GM19395 (cell line): ENCODE measurements at regions not wholly inside any gene's neighbourhood (a gene's known extent, or its start where the extent isn't known, plus 50 kb on each side); places are given as distances from the start of the nearest gene placed in this dataset.
"Not testable (repeated sequence)": the region's sequence is repeated elsewhere in the genome, so short reads cannot be mapped to it uniquely, and the experiment has no call there.

Experiments used
- ATAC-seq: cut with Tn5 transposase; IDR thresholded peaks from one replicate; pipeline ENCODE4 v1.9.1; 2021; ENCODE audit warnings: mild to moderate bottlenecking, moderate library complexity; ENCODE audit not compliant: unreplicated experiment

DNA sequence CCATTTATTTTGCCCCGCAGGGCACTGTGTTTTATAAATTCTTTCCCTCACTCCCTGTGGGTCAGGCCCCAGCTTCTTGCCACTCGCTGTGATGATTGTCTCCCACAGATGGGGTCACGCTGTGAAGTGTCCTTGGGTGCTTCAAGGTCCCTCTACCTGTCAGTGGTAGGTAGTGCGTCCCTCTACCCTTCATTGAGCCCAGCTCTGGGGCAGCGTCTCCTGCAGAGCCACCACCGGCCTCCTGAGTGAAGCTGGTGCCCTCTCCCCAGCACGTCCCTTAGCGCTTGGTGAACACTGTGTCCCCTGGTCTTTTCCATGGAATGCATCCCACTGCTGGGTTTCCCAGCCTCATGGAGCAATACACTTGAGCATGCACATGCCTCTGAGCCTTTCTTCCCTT, 108.2 kb downstream of the NRN1 start:
- ATAC-seq = no peak

DNA sequence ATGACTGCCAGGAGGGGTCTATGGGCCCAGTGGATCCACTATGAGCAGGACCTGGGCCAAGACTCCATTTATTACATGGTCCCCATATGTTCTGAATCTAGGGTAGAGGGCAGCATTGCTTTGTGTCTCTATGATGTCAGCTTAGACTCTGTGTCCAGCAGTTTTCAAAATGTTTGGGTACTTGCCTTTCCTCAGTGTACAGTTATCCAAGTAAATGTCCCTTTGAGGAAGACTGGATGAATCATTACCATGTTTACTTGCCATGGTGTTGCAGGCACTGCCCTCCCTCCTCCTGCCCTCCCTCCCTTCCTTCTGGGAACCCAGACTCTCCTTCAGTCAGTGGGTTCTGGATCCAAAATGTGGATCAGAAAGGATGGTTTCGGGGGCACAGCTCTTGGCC, 108.6 kb downstream of the NRN1 start:
- ATAC-seq = no peak

DNA sequence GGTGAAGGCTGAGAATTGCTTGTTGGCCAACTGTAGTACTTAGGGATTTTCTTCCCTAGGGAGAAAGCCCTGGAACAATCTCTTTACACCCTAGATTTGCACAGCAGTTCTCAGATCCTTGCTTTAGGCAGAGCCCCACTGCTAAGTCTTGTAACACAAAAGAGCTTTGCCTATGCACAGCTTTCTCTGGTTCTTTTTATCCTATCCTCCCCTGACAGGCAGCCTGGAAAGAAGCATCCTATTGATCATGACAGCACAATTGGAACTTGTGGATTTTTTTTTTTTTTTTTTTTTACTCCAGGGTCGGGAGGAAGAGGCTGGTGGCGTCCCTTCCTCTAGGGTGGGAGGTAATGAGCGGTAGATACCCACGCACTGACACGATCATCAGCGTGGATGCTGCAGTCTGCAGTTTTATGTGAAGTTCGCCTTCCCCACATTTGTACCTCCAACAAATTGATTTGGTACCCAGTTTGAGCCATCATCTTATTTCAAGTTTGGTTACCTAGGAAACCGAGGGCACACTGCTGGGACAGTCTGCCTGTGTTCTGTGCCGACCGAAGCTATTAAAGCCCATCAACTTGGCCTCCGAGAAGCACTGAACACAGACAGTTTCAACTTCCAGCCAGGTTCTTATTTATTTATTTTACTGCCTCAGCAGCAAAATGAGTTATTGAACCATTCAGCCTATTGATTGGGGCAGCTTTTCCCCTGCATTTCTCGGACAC, 110.1 kb downstream of the NRN1 start:
- ATAC-seq = no peak

DNA sequence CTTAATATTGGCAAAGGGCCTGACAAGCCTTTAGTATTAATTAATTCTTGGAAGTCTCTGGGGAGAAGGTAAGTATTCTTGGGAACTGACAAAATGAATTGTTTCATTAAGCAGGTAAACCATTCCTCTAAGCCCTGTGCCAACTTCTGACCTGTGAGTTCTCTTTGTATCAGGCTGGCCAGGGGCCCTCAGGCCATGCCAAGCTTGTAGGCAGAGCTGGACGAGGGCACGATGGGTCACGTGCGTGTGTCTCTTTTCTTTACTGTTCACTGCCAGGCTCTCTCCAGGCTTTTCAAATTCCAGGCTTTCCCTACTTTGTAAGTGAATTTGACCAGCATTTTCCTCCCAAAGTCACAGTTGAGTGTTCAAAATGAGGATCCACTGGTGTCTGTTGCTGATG, 112.4 kb downstream of the NRN1 start:
- ATAC-seq = no peak

DNA sequence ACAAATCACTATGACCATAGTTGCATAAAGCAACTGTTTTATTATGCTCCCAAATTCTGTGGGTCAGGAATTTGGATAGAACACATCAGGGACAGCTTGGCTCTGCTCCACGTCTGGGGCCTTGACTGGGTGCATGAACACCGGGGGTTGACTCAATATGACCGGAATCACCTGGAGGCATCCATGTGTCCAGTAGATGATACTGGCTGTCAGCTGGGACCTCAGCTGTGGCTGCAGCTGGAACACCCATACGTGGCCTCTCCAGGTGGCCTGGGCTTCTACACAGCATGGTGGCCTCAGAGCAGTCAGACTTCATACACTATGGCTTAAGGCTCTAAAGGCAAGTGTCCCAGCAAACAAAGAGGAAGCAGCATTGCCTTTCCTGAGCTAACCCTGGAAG, 113.4 kb downstream of the NRN1 start:
- no peak for ATAC-seq

DNA sequence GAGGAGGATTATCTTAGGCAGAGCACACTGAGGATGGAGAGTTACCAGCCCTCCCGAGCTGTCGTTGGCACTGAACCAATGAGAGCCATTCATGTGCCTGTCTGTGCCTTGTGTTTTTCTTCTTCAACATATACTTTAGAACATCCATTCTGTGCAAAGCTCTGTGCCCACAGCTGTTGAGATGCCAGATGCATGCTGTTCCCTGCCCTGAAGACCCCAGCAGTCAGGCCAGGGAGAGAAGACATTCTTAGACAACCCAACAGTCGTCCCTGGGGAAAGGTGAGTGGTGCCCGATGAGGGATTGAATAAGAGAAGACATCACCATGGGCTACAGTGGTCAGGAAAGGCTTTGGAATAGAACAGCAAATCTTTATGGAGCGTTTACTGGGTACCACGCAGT, 114.1 kb downstream of the NRN1 start:
- no peak for ATAC-seq

DNA sequence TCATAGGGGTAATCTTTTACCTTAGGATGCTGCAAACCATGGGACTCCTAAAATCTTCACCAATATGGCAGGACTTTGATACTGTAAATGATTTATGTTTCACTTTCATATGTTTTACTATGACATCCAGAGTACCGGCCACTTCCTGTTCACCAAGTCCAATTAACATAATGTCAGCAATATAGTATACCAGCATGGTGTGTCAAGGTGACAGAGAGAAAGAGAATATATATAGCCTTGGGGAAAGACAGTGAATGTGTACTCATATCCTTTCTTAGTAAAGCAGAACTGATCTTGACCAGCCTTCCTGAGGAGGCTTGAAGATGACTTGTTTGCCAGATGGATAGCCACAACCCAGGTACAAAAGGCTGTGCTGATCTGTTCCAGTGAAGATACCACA, 127.9 kb downstream of the NRN1 start:
- no peak for ATAC-seq

DNA sequence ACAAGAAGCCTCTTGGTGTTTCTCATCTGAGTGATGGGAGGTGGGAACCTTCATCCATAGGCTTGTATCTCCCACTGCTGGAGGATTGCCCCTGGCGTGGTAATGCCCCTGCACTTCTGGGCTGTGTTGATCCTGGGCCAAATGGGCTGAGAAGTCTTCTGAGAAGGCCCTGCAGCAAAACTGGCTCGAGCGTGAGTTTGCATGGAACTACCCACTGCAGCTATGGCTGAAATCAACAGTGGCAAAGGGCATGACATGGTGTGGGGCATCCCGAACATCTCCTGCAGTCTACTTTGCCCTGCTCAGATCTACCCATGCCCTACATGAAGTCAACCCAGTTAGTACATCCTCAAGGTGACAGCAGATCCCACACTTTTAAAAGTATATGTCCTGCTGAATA, 130.6 kb downstream of the NRN1 start:
- no peak for ATAC-seq

DNA sequence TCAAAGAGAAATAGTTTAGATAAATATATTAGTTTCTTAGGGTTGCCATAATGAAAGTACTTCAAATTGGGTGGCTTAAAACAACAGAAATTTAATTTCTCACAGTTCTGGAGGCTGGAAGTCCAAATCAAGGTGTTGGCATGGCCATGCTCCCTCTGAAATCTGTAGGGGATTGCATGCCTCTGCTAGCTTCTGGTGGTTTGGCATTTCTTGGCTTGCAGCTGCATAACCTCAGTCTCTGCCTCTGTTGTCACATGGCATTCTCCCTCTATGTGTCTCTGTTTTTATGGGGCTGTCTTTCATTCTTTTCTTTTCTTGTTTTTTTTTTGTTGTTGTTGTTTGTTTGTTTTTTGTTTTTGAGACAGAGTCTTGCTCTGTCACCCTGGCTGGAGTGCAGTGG, 132.7 kb downstream of the NRN1 start:
- ATAC-seq = not testable (repeated sequence)

DNA sequence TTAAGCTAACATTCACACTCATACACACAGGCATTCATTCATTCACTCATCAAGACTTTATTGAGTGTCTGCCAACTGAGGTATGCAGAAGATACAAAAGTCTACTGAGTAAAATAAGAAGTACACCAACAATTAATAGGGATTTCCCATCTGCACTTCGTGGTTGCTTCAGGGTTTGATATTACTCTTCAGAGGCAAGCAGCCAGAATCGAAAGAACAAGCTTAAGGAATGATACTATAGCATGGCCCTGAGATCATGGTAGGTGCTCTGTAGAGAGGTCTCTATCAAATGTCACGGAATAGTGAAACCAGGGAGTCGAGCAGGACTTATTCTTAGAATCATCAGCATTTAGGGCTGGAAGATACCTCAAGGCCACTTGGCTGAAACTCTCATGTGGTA, 135.4 kb downstream of the NRN1 start:
- ATAC-seq = no peak

DNA sequence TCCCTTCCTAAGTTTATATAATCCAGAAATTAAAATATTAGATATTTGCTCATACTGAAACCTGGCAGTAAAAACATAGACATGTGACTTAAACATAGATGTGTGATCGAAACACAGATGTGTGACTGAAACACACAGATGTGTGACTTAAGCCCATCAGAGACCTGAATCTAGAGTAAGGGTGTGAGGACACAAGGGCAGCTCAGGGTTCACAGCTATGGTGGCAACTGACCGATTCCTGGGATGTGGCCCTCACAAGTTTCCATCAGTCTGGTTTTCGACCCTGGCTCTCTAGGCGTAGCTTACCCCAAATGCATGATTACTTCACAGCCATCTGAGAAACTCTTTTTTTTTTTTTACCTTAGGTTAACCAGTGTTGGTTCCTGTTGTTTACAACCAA, 137.0 kb downstream of the NRN1 start:
- no peak for ATAC-seq

DNA sequence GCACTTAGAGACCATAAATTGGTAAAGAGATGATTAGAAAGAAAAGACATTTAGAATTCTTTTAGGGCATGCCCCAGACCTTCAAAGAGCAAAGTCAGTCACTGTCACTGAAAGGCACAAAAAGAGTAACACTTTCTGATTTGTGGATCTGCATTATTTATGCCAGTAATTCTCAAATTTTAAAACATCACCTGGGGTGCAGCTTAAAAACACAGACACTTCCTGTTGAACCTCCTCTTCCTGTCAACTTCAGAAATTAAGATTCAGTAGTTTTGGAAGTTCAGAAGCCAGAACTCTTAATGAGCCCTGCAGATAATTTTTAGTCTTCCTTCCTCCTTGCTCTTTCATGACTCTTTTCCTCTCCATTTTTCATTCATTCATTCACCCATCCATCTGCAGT, 137.5 kb downstream of the NRN1 start:
- ATAC-seq = no peak

DNA sequence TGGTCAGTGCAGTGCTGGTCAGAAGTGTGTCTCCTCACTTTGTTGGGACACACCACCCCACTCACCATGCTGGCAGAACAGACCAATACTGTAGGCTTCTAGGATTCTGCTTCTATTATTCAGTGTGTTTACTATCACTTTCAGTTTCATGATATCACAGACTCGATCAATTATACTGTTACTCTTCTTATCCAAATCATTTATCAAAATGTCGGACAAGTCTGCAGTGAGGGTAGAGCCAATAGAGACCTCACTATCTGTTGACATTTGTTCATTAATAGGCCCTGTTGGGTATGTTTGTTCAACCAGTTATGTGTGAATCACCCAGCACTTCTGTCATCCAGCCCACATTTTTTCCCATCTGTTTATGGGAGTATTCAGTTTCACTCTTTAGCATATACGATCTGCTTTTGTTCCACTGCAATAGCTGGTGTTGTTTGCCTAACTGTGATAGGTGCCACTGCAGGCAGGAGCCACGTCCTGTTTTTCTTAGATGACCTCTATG, 140.1 kb downstream of the NRN1 start:
- ATAC-seq = no peak

DNA sequence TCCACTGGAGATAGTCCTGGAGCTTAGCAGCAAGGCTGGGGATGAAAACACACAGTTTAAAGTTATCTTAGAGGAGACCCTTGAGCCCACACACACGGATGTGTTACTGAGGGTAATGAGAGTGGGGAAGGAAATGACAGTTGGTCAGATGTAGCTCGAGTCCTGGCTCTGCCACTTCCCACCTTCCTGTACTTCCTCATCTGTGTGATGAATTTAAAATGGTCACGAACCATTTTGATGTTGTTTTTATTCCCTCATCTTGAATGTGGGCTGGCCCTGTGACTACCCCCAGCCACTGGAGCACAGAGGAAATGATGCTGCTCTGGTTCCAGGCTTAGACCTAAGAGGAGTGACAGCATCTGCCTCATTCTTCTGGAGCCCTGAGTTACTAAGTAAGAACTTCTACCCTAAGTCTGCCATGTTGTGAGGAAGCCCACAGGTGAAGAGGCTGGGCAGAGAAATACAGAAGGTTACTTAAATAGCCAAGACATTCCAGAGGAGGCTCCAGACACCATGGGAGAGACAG, 141.2 kb downstream of the NRN1 start:
- ATAC-seq = no peak

DNA sequence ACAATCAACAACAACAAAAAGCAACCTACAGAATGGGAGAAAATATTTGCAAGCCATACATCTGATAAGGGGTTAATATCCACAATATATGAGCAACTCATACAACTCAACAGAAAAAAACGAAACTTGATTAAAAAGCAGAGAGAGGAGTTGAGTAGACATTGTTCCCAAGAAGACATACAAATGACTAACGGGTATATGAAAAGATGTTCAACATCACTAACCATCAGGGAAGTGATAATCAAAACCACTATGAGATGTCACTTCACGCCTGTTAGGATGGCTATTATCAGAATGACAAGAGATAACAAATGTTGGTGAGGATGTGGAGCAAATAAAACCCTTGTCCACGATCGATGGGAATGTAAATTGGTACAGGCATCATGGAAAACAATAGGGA, 145.9 kb downstream of the NRN1 start:
- no peak for ATAC-seq

DNA sequence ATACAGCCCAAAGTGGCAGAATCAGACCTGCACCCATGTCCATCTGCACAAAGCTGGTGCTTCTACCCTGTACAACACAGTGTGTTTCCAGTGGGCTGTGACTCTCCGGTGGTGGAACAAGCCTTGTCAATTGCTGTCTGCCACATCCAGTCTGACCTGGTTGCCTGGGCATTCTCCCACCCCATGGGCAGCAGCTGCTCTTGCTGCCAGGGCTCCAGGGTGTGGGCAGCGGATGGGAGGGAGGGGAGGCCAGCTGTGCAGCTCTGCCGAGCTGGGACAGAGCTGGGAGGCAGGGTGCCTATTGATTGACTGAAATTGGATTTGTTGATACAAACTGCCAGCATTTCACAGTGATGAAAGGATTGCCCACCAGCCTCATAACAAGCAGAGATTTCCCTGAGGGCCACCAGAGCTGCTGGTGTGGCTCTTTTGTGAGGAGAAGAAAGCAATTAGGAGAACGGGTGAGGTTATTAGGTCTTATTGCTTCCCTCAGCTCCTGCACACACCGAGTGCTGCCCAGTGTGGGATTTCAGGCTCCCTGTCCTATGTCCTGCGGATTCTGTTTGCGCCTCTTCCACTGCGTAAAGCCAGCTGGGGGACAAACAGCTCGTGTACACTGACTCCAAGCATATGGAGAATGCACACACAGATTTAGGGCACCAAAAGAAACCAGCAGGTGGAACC, 150.8 kb downstream of the NRN1 start:
- ATAC-seq = no peak

DNA sequence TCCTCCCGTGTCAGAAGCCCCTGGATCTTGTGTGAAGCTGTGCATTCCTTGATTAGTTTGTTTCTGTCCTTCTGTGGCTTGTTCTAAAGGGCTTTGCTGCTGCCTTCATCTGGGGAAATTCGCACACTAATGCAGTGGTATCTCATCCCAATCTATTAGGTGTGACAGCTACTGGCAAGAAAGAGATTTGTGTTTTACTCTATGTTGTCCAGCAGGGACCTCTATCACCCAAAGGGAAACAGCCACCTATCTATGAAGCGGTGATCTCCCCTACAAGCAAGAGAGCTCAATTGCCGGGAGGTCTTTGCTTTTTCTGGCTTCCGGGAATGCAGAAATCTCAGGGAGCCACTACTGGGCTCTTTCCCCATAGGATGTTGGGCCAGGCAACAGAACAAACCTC, 151.8 kb downstream of the NRN1 start:
- no peak for ATAC-seq

DNA sequence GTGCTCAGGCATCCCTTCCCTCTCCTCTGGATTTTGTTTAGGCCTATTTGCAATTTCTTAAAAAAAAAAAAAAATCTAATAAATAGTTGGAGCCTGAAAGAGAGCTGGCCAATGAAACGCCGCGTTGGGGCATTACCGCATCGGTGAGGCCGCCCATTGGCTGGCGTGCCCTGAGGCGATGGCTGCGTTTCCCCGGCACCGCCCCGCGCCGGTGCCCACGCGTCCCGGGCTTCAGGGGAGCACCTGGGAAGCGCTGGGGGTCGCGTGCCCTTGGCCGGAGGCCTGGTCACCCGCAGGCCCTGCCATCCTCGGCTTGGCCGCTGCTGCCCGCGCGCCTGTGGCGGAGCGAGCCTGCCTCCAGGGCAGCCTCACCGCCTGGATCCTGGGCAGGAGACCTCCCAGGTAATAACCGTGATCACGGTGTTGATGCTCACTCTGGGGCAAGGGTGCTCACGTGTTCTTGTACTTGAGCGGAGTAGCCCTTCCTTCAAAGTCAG, 155.4 kb downstream of the NRN1 start:
- peak; percentile 69 for ATAC-seq

DNA sequence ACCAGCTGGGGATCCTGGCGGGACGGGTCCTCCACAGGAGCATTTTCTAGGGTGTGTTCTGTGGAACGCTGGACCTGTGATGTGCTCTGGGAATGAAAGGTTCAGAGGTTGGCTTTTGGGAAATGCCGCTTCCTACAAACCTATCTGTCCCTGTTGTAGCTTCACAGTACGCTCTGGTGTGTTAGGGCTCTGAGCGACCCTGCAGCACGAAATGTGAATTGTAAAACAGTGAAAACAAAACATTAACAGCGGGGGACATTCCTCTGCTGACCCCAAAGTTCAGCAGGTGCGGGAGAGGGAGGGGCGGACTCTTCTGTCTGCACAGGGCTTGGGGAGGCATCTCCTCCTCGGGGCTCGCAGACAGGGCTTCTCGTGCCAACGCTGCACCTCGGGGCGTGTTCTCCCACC, 155.9 kb downstream of the NRN1 start:
- peak; percentile 53 for ATAC-seq

DNA sequence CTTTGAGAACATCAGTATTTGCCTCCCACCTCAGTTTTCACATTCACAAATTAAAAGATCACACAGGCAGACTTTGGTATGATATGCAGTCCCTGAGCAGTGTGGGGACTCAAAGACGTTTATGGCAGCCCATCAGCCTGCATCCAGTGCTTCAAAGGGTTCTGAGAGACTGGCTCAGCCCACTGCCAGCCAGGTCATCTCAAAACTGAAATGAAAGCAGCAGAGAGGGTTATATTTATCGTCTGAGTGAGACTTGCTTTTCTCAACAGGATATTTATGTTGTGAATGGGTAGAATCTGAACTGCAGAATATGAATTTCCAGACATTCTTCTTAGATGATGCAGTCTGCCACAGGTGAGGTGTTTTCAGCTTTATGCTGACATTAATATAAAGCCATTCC, 159.8 kb downstream of the NRN1 start:
- ATAC-seq = no peak

DNA sequence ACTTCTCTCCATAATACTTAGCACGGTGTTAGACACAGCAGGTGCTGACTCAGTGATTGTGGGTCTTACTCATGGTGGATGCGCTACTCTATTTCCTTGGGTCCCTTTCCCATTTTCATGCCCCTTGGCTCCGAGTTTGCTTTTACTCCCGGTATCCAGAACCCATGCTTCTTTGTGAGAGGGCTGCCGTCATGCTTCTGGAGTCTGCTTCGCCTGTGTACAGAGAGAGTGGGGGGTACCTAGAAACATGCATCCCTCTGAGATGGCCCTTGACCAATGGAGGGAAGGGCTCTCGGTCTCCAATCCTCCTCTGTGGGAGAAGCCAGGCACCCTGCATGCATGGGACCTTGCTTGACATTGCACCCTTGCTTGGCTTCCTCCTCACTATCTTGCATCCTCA, 160.4 kb downstream of the NRN1 start:
- no peak for ATAC-seq

DNA sequence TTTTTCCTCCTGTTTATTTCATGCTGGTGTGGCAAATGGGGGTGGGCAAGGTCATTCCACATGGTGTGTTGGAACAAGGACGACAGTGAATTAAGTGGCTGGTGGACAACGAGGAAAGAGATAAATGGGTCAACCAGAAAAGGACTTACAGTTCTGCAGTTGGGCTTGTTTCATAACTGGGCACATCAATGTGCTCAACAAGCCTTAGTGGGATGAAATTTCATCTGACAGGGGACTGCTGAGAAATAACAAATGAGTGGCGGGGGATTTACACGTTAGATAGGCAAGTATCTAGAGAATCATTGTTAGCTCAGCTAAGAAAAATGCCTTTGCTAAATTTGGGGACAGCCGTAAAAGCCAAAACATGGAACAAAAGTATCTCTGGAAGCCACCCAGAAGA, 163.6 kb downstream of the NRN1 start:
- ATAC-seq = no peak
